Left forelimb (tissue), 1 donor: ENCODE measurements at regions not wholly inside any gene's neighbourhood (a gene's known extent, or its start where the extent isn't known, plus 50 kb on each side); places are given as distances from the start of the nearest gene placed in this dataset.

ENCODE experiments used
- DNase-seq: peaks from one replicate; pipeline ENCODE4 v3.0.0-alpha.2; 2018; ENCODE audit warnings: low spot score

- DNase-seq, result no peak
Measured at GRCh38 chr7:35581605-35582210, 113.2 kb downstream of the HERPUD2 start.

- no peak for DNase-seq
Measured at GRCh38 chr7:35576031-35576573, 118.8 kb downstream of the HERPUD2 start.

GRCh38 chr7:35571611-35572240, 123.2 kb downstream of the HERPUD2 start:
- DNase-seq, result no peak

DNA sequence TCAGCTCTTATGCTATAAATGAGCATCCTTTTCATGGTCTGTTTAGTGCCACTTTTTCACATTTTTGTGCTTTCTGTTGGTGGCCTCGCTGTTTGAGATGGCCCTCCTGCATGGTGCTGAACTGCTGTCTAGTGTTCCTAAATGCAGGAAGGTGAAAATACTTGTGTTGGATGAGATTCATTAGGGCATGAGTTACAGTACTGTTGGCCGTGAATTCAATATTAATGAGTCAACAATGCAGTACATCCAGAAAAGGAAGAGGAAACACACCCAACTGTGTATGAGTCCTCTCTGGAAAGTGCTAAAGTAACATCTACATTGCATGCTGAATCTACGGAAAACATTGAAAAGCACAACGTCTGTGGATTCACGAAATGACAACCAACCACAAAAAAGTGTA, 124.0 kb downstream of the HERPUD2 start:
- DNase-seq, result no peak

GRCh38 chr7:35565927-35566326, 129.0 kb downstream of the HERPUD2 start:
- DNase-seq, result no peak

DNA sequence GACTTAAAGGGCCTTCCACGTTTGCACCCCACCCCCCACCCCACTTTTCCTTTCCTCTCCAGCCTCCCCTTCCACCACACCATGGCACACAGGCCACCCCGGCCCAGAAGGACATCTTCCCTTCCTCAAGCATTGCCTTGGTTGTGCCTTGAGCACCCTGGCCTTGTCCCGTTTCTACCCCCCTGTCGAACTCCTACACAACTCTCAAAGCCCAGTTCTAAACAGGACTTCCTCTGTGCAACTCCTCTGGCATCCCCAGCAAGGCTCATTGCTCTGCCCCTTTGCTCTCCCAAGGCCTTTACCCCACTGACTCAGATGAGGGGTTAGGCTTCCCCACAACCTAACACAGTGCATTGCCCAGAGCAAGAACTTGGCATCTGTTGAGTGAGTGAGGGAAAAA, 136.1 kb downstream of the HERPUD2 start:
- DNase-seq, result no peak

- DNase-seq, result no peak
Measured at GRCh38 chr7:35556515-35557471, 138.1 kb downstream of the HERPUD2 start.

- no peak for DNase-seq
Measured at GRCh38 chr7:35555934-35556333, 139.0 kb downstream of the HERPUD2 start.

DNA sequence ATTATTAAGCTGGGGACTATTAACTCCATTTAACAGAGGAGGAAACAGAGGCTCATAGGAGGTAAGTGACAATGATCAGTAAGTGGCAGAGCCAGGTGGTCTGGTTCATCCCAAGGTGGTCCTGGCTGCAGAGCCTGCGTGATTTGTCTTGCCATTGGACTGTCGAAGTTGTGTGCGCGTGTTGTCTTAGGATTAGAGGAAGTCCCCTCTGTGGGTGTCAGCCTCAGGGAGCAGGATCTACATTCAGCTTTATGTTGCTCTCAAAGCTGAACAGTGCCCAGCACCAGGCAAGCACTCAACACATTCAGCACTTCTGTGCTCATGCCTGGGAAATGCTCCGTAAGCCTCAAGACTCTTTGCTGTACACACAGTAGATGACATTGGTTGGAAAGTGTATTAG, 139.5 kb downstream of the HERPUD2 start:
- no peak for DNase-seq

DNA sequence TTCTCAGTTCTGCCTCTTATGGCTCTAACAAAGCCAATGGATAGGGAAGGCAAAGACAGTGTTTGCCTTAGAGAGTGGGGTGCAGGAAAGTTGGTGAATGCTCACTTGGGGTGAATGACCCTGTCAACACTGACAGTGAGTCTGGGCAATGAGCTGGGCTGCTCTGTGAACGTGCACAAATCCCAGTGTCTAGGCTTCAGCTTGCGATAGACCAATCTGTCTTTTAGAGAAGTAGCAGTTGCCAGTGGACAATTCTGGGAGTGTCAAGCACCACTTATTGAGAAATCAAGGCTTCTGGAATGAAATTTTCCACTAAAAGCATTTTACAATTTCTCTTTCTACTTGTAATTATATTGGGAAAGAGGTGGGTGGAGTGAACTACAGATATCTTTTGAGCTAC, 141.4 kb downstream of the HERPUD2 start:
- DNase-seq, result no peak

- DNase-seq, result no peak
Measured at GRCh38 chr7:35552691-35553090, 142.2 kb downstream of the HERPUD2 start.

DNA sequence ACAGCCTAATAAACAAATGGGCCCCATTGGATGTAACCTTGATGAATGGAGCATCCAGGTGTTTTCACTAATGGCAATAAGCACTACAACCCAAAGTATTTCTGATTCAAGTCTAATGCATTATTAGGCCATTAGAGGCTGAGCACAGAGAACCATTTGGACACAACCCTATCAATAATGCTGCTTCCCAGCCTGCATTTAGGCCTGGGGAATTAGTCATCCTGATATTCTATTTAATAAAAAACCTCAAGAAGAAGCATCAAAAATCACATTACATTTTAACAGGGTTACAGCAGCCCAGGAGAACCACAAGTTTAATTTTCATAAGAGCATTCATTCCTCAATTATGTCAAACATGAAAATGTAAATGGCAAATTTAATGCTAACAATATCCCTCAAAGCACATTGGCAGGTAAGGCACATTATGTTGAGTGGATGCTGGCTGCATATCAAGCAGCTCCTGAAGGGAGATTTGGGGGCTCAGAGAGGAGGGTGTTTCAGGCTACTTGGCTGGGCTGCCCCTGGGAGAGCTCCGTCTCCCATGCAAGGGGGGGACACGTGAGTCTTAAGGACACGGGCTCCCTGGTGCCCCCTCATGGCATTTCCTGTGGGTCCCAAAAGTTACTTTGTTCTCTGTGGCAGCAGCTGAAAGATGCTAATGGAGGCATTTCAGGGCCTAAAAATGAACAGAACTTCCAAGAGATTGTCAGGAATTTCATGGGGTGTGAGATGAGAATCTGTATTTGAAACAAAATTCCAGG, 143.4 kb downstream of the HERPUD2 start:
- no peak for DNase-seq

DNA sequence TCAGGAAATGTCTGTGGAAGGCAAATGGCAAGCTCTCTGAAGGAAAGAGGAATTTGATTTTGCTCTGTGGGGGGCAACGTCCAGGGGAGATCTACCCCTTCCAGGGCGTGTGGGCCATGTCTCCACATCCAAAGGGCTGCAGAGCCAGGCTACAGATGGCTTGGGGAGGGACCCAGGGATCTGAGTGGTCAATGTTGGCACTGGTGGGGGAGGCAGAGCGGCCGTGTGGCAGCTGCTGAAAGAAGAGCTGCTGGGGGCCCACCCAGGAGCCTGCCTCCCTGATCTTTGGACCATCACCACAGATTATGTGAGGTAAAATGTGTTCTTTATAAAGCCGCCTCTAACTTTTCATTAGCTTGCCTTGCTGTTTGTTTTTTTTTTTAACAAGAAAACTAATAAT, 144.1 kb downstream of the HERPUD2 start:
- DNase-seq, result no peak

DNA sequence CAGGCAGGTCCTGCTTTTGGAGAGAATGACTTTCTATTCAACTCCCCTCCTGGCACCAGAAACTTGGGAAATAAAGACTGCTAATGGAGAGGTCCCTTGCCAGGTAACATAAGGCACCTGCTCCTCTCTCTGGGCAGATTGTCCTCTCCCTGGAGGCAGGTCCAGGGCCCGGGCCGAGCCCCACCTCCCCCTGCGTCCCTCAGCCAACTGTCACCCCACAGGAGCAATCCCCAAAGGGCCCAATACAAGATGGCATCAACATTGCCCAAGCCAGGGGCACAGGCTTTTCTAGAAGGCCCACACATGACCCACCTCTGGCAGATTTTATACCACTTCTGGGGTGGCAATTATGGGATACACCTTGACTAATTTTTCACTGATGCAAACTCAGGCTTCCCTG, 145.2 kb downstream of the HERPUD2 start:
- no peak for DNase-seq

DNA sequence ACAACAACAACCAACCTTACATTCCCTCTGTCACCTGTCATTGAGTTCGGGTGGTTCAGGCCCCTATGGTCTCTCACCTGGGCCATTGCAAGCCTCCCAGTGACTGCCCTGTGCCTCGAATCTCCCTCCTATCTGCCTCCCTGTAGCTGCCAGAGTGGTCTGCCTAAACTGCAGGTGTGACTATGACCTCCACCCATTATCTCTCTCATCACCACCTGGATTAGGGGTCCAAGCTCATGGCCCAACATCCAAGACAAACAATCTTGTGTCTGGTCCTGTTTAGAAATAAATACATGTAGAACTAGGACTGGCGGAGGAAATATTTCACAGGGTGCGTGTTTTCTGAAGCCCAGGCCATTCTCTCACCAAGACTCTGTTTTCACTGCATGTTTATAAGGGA, 146.6 kb downstream of the HERPUD2 start:
- DNase-seq, result no peak

- DNase-seq, result no peak
Measured at GRCh38 chr7:35546691-35547429, 148.1 kb downstream of the HERPUD2 start.

- no peak for DNase-seq
Measured at GRCh38 chr7:35545831-35546230, 149.1 kb downstream of the HERPUD2 start.

GRCh38 chr7:35544028-35544742, 150.8 kb downstream of the HERPUD2 start:
- no peak for DNase-seq

DNA sequence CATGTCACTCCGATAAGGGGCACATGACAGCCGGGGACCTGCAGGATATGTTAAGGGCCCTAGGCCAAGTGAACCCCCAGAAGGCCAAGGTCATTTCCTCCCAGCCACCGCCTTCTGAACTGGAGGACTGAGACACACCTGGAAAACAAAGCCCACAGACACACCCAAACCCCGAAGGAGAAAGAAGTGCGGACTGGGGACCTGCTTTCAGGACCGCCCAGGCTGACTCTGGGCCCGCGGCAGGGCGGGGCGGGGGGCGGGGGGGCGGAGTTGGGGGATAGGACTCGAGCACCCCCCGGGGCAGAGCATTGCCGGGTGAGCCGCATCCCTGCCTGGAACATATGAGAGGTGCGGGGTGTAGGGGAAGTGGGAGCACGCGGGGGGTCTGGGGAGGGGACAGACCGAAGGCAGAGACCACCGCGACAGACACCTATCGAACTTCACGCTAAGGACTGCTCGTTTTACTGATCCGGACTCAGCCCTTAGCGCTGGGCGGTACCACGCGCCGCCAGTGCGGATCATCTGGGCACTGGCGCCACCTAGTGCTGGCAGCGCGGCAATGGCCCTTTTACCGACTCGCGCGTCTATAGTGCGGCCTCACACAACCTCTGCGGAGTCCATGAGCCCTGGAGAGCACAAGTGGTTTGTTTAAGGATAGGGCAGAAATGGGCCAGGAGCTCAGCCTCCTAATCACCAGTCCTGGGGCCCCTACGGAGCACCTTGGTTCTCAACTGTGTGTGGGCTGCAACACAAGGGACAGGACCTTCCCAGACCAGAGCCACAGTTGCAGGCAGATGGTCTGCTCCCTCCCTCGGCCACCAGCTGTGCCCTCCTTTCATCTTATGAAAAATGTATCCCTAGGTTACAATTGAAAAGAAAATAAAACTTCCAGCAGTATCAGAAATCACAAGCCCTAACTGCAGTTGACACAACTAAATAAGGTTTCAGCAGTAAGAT, 157.6 kb downstream of the HERPUD2 start:
- peak; percentile 85 for DNase-seq
